OCI-LY7 (cell line): ENCODE measurements at regions not wholly inside any gene's neighbourhood (a gene's known extent, or its start where the extent isn't known, plus 50 kb on each side); places are given as distances from the start of the nearest gene placed in this dataset.

ENCODE experiments used
- BruUV-seq: library from RNA; stranded (reverse); fragments of 400-500 nt; replicated peaks from 2 replicates; lab custom pipeline; 2021; lab: Mats Ljungman, UMichigan
- CTCF ChIA-PET: fragments of 300-600 bp; sonication (Branson Sonifier 250); formaldehyde crosslinking; loops from one replicate; lab custom pipeline; 2022; ENCODE audit warnings: antibody characterized with exemption; ENCODE audit not compliant: unreplicated experiment; lab: Charles Lee
- POLR2A ChIA-PET: fragments of 300-600 bp; sonication (Branson Sonifier 250); formaldehyde crosslinking; loops from one replicate; lab custom pipeline; 2022; ENCODE audit warnings: antibody characterized with exemption; lab: Charles Lee
- DNase-seq: peaks from one replicate; pipeline ENCODE4 v3.0.0-alpha.2; 2015; ENCODE audit warnings: low spot score
- H2AFZ ChIP-seq: fragments of 200-600 bp; sonication (generic), shearing (Covaris generic); 2 replicates; pipeline ENCODE4 v1.6.1; 2014; ENCODE audit warnings: mild to moderate bottlenecking, antibody characterized with exemption, low read length, moderate library complexity
- H3K27ac ChIP-seq: fragments of 200-600 bp; sonication (generic); 2 replicates; pipeline ENCODE4 v1.5.1; 2014; ENCODE audit warnings: mixed run types, low read depth, mild to moderate bottlenecking, moderate library complexity, low read length, inconsistent platforms; ENCODE audit not compliant: poor library complexity, severe bottlenecking
- H3K36me3 ChIP-seq: fragments of 200-600 bp; sonication (generic); 2 replicates; pipeline ENCODE4 v1.6.1; 2014; ENCODE audit warnings: mild to moderate bottlenecking, antibody characterized with exemption, low read length, moderate library complexity, mixed read lengths; ENCODE audit not compliant: insufficient read depth
- H3K4me1 ChIP-seq: fragments of 200-600 bp; sonication (generic); 2 replicates; pipeline ENCODE4 v1.5.1; 2014; ENCODE audit warnings: mild to moderate bottlenecking, low read length; ENCODE audit not compliant: insufficient read depth, poor library complexity, severe bottlenecking
- H3K4me2 ChIP-seq: fragments of 200-600 bp; sonication (generic); 2 replicates; pipeline ENCODE4 v1.6.1; 2014; ENCODE audit warnings: mild to moderate bottlenecking, low read length
- H3K4me3 ChIP-seq: fragments of 200-600 bp; sonication (generic); 2 replicates; pipeline ENCODE4 v1.5.1; 2014; ENCODE audit warnings: mild to moderate bottlenecking, low read depth, low read length; ENCODE audit not compliant: poor library complexity, severe bottlenecking
- H3K79me2 ChIP-seq: fragments of 200-600 bp; sonication (generic); 2 replicates; pipeline ENCODE4 v1.6.1; 2016; ENCODE audit warnings: low read depth, mild to moderate bottlenecking, low read length, moderate library complexity, mixed read lengths; ENCODE audit not compliant: insufficient read depth
- H3K9me2 ChIP-seq: fragments of 200-600 bp; sonication (generic); 2 replicates; pipeline ENCODE4 v1.6.1; 2016; ENCODE audit warnings: mild to moderate bottlenecking, low read length, mixed read lengths; ENCODE audit not compliant: insufficient read depth
- H3K9me3 ChIP-seq: fragments of 200-600 bp; sonication (generic); 2 replicates; pipeline ENCODE4 v1.6.1; 2014; ENCODE audit warnings: mild to moderate bottlenecking, mixed run types, low read length, mixed read lengths
- H4K20me1 ChIP-seq: fragments of 200-600 bp; sonication (generic); 2 replicates; pipeline ENCODE4 v1.6.1; 2014; ENCODE audit warnings: mild to moderate bottlenecking, antibody characterized with exemption, low read length, moderate library complexity, mixed read lengths; ENCODE audit not compliant: insufficient read depth
- CTCF ChIP-seq: fragments of 200-600 bp; sonication (generic); conservative IDR thresholded peaks from 2 replicates; pipeline ENCODE4 v1.5.1; 2014; ENCODE audit warnings: mild to moderate bottlenecking, antibody characterized with exemption, low read length, moderate library complexity, mixed read lengths
- EZH2phosphoT487 ChIP-seq: fragments of 200-600 bp; sonication (generic); IDR thresholded peaks from 2 replicates; pipeline ENCODE4 v1.6.1; 2018; ENCODE audit warnings: low read depth, borderline replicate concordance, mild to moderate bottlenecking, mixed run types, antibody characterized with exemption, low read length, moderate library complexity, mixed read lengths
- intact Hi-C: fragments of 100-400 bp; cut with micrococcal nuclease; formaldehyde crosslinking; loops from one replicate; pipeline ENCODE4 v1.10.0; 2022; ENCODE audit not compliant: unreplicated experiment

GRCh38 chr6:62613928-62614327 is 327.9 kb upstream of the KHDRBS2 start:
- no peak overlapping the region for H3K4me3 ChIP-seq
- no peaks in the 10 kb centered on the region for H3K9me2 ChIP-seq
- TF ChIP-seq EZH2phosphoT487: no peak
- TF ChIP-seq CTCF: no peak
- no peaks in the 10 kb centered on the region for H3K4me1 ChIP-seq
- no peak overlapping the region for H3K4me2 ChIP-seq
- no peaks in the 10 kb centered on the region for H3K36me3 ChIP-seq
- no peaks in the 10 kb centered on the region for H3K79me2 ChIP-seq
- no peak for DNase-seq
- H3K9me3 ChIP-seq: no peaks in the 10 kb centered on the region
- ChIA-PET CTCF (no interaction called here), POLR2A (no interaction called here)
- no peak overlapping the region for H3K27ac ChIP-seq
- intact Hi-C loops: no loop called here
- BruUV-seq: no TSS peak
- no peaks in the 10 kb centered on the region for H4K20me1 ChIP-seq
- no peak overlapping the region for H2AFZ ChIP-seq

GRCh38 chr6:62612471-62612870 is 326.4 kb upstream of the KHDRBS2 start:
- CTCF ChIA-PET: no interaction called here

More at GRCh38 chr6:62612471-62612870, 326.4 kb upstream of the KHDRBS2 start:
- no TSS peak for BruUV-seq
- Histone ChIP-seq H3K4me1 (no peaks in the 10 kb centered on the region), H3K36me3 (no peaks in the 10 kb centered on the region), H3K27ac (no peak overlapping the region), H3K9me3 (no peaks in the 10 kb centered on the region), H3K4me3 (no peak overlapping the region), H3K4me2 (no peak overlapping the region), H4K20me1 (no peaks in the 10 kb centered on the region), H3K79me2 (no peaks in the 10 kb centered on the region), H2AFZ (no peak overlapping the region), H3K9me2 (no peaks in the 10 kb centered on the region)
- intact Hi-C loops: no loop called here
- POLR2A ChIA-PET: no interaction called here
- no peak for TF ChIP-seq EZH2phosphoT487
- no peak for TF ChIP-seq CTCF
- DNase-seq: no peak
